OCI-M1 (cell line): ENCODE measurements at regions not wholly inside any gene's neighbourhood (a gene's known extent, or its start where the extent isn't known, plus 50 kb on each side); places are given as distances from the start of the nearest gene placed in this dataset.
"Not testable (repeated sequence)": the region's sequence is repeated elsewhere in the genome, so short reads cannot be mapped to it uniquely, and the experiment has no call there.

Source experiments
- DNase-seq: peaks from one replicate; lab custom pipeline; 2025; lab: John Stamatoyannopoulos, UW

- DNase-seq, result no peak
Observed at GRCh38 chr14:87055007-87055406, 938.0 kb downstream of the GALC start.

GRCh38 chr14:87052646-87053225 lies 940.2 kb downstream of the GALC start:
- no peak for DNase-seq

- no peak for DNase-seq
Observed at GRCh38 chr14:87050421-87050820, 942.6 kb downstream of the GALC start.

GRCh38 chr14:87049950-87050349 lies 943.0 kb downstream of the GALC start:
- DNase-seq, result peak; percentile 65

GRCh38 chr14:87046960-87047359 lies 946.0 kb downstream of the GALC start:
- DNase-seq, result no peak

- no peak for DNase-seq
Observed at GRCh38 chr14:87045956-87046355, 947.0 kb downstream of the GALC start.

- no peak for DNase-seq
Observed at GRCh38 chr14:87045246-87045645, 947.7 kb downstream of the GALC start.

GRCh38 chr14:87044807-87045206 lies 948.2 kb downstream of the GALC start:
- no peak for DNase-seq

- DNase-seq, result no peak
Observed at GRCh38 chr14:87043667-87044200, 949.2 kb downstream of the GALC start.

- no peak for DNase-seq
Observed at GRCh38 chr14:87042354-87042753, 950.6 kb downstream of the GALC start.

- DNase-seq, result no peak
Observed at GRCh38 chr14:87041290-87042020, 951.5 kb downstream of the GALC start.

GRCh38 chr14:87034680-87035079 lies 958.3 kb downstream of the GALC start:
- DNase-seq, result no peak

GRCh38 chr14:87030197-87030596 lies 962.8 kb downstream of the GALC start:
- no peak for DNase-seq

GRCh38 chr14:87020106-87020505 lies 972.9 kb downstream of the GALC start:
- DNase-seq, result not testable (repeated sequence)

GRCh38 chr14:87018294-87018693 lies 974.7 kb downstream of the GALC start:
- no peak for DNase-seq

- DNase-seq, result no peak
Observed at GRCh38 chr14:87017335-87017734, 975.6 kb downstream of the GALC start.

- peak; percentile 58 for DNase-seq
Observed at GRCh38 chr14:87014856-87015255, 978.1 kb downstream of the GALC start.

- DNase-seq, result no peak
Observed at GRCh38 chr14:87013583-87013982, 979.4 kb downstream of the GALC start.

GRCh38 chr14:87008965-87009364 lies 984.0 kb downstream of the GALC start:
- no peak for DNase-seq

GRCh38 chr14:87005280-87005679 lies 987.7 kb downstream of the GALC start:
- no peak for DNase-seq

- DNase-seq, result peak; percentile 32
Observed at GRCh38 chr14:87002776-87003175, 990.2 kb downstream of the GALC start.

GRCh38 chr14:87001333-87001732 lies 991.6 kb downstream of the GALC start:
- no peak for DNase-seq

GRCh38 chr14:87000081-87000480 lies 992.9 kb downstream of the GALC start:
- no peak for DNase-seq

- no peak for DNase-seq
Observed at GRCh38 chr14:86999036-86999435, 993.9 kb downstream of the GALC start.
